Uterus (tissue), 2 donors: ENCODE measurements at regions not wholly inside any gene's neighbourhood (a gene's known extent, or its start where the extent isn't known, plus 50 kb on each side); places are given as distances from the start of the nearest gene placed in this dataset.

Experiments
- CTCF ChIP-seq, 4 experiments: fragments of 200-600 bp in 2 of 4; fragments of 450-650 bp in 2 of 4; sonication (generic) in 2 of 4; IDR thresholded peaks; one replicate each; pipeline ENCODE4 v1.5.1; 2016 to 2019; ENCODE audit warnings: antibody characterized with exemption in 4 of 4, mild to moderate bottlenecking in 2 of 4, moderate library complexity in 1 of 4
- POLR2A ChIP-seq, 2 donors: fragments of 450-650 bp; IDR thresholded peaks; one replicate each; pipeline ENCODE4 v1.6.1; 2016; ENCODE audit warnings: antibody characterized with exemption in 2 of 2, mild to moderate bottlenecking in 1 of 2, moderate library complexity in 1 of 2

- TF ChIP-seq CTCF (IDR thresholded peaks at IDR 0.05) (no peak), POLR2A (IDR thresholded peaks at IDR 0.05) (no peak)
Measured at GRCh38 chr2:176650838-176651555, 381.8 kb downstream of the MTX2 start.
